Middle frontal gyrus (tissue), 1 donor: ENCODE measurements at regions not wholly inside any gene's neighbourhood (a gene's known extent, or its start where the extent isn't known, plus 50 kb on each side); places are given as distances from the start of the nearest gene placed in this dataset.

ENCODE experiments used
- DNase-seq: peaks from one replicate; pipeline ENCODE4 v3.0.0-alpha.2; 2015; ENCODE audit warnings: low spot score; ENCODE audit errors: extremely low spot score

GRCh38 chr12:81815611-81816010 is 56.5 kb upstream of the PPFIA2 start:
- DNase-seq: no peak

- no peak for DNase-seq
Measured at GRCh38 chr12:81811778-81812125, 52.6 kb upstream of the PPFIA2 start.

GRCh38 chr12:81811061-81811777 is 52.1 kb upstream of the PPFIA2 start:
- DNase-seq: no peak

- no peak for DNase-seq
Measured at GRCh38 chr12:81809829-81810595, 50.9 kb upstream of the PPFIA2 start.

- DNase-seq: no peak
Measured at GRCh38 chr12:81809113-81809777, 50.1 kb upstream of the PPFIA2 start.
